Stimulated activated naive B cell treated with anti-CD40 and anti-IgM and Interleukin-4, amounts not matched to agents 10 μg/mL and 1 μg/mL and 100 μg/mL, for 72 hours (primary cell): ENCODE measurements at regions not wholly inside any gene's neighbourhood (a gene's known extent, or its start where the extent isn't known, plus 50 kb on each side); places are given as distances from the start of the nearest gene placed in this dataset.
A peak's percentile ranks its signal among the peaks of the same experiment; 100 is the strongest.

ENCODE experiments used
- ATAC-seq, 2 donors: fragments of 150-1000 bp; cut with Tn5 transposase; replicated peaks; 2 replicates each; pipeline ENCODE4 v1.10.0; 2021; ENCODE audit warnings: moderate library complexity in 1 of 2
- DNase-seq: peaks from one replicate; pipeline ENCODE4 v3.0.0; 2021
- H3K27ac Mint-ChIP-seq: one replicate; pipeline ENCODE4 v1.8.0; 2022; ENCODE audit warnings: mild to moderate bottlenecking, mixed read lengths
- H3K27me3 Mint-ChIP-seq, 2 donors: one replicate each; pipeline ENCODE4 v1.8.0; 2022; ENCODE audit warnings: mixed read lengths in 2 of 2
- H3K36me3 Mint-ChIP-seq, 2 donors: one replicate each; pipeline ENCODE4 v1.8.0; 2022; ENCODE audit warnings: mixed read lengths in 2 of 2, mild to moderate bottlenecking in 1 of 2
- H3K4me1 Mint-ChIP-seq, 2 donors: one replicate each; pipeline ENCODE4 v1.8.0; 2022; ENCODE audit warnings: mixed read lengths in 2 of 2, mild to moderate bottlenecking in 1 of 2
- H3K4me3 Mint-ChIP-seq, 2 donors: one replicate each; pipeline ENCODE4 v1.8.0; 2022; ENCODE audit warnings: mild to moderate bottlenecking in 2 of 2, mixed read lengths in 2 of 2, moderate library complexity in 1 of 2
- H3K9me3 Mint-ChIP-seq, 2 donors: one replicate each; pipeline ENCODE4 v1.8.0; 2022; ENCODE audit warnings: mixed read lengths in 2 of 2, mild to moderate bottlenecking in 1 of 2

GRCh38 chr1:73092383-73092782 lies 810.0 kb upstream of the NEGR1 start:
- Mint-ChIP-seq H3K9me3 (peaks cover 0 to 5% of the 10 kb centered on the region in 2 donors), H3K27me3 (no peaks in the 10 kb centered on the region), H3K36me3 (no peaks in the 10 kb centered on the region), H3K4me1 (no peaks in the 10 kb centered on the region), H3K27ac (no peak overlapping the region), H3K4me3 (no peak overlapping the region)
- DNase-seq = no peak
- ATAC-seq = no peak

- H3K9me3 Mint-ChIP-seq = peaks cover 3% of the 10 kb centered on the region in 2 donors
- H3K4me1 Mint-ChIP-seq = no peaks in the 10 kb centered on the region
- ATAC-seq = no peak
Observed at GRCh38 chr1:73066866-73067265, 784.5 kb upstream of the NEGR1 start.

GRCh38 chr1:73065339-73066041 lies 783.2 kb upstream of the NEGR1 start:
- H3K4me1 Mint-ChIP-seq = no peaks in the 10 kb centered on the region
- DNase-seq = no peak
- H3K4me3 Mint-ChIP-seq = no peak overlapping the region
- no peaks in the 10 kb centered on the region for H3K27me3 Mint-ChIP-seq
- ATAC-seq = no peak
- H3K9me3 Mint-ChIP-seq = peaks cover 8 to 13% of the 10 kb centered on the region in 2 donors
- no peaks in the 10 kb centered on the region for H3K36me3 Mint-ChIP-seq
- H3K27ac Mint-ChIP-seq = no peak overlapping the region

More at GRCh38 chr1:73066866-73067265, 784.5 kb upstream of the NEGR1 start:
- H3K4me3 Mint-ChIP-seq = no peak overlapping the region
- H3K27me3 Mint-ChIP-seq = no peaks in the 10 kb centered on the region
- no peaks in the 10 kb centered on the region for H3K36me3 Mint-ChIP-seq
- DNase-seq = no peak
- no peak overlapping the region for H3K27ac Mint-ChIP-seq

GRCh38 chr1:73056826-73057225 lies 774.5 kb upstream of the NEGR1 start:
- DNase-seq = no peak
- no peaks in the 10 kb centered on the region for H3K36me3 Mint-ChIP-seq
- H3K4me3 Mint-ChIP-seq = no peak overlapping the region
- H3K4me1 Mint-ChIP-seq = no peaks in the 10 kb centered on the region
- no peak for ATAC-seq
- H3K27me3 Mint-ChIP-seq = no peaks in the 10 kb centered on the region
- no peak overlapping the region for H3K27ac Mint-ChIP-seq
- peaks cover 5 to 14% of the 10 kb centered on the region in 2 donors for H3K9me3 Mint-ChIP-seq

- H3K36me3 Mint-ChIP-seq = no peaks in the 10 kb centered on the region
- H3K4me1 Mint-ChIP-seq = no peaks in the 10 kb centered on the region
- no peaks in the 10 kb centered on the region for H3K27me3 Mint-ChIP-seq
- DNase-seq = no peak
- no peak overlapping the region for H3K4me3 Mint-ChIP-seq
- no peak overlapping the region for H3K27ac Mint-ChIP-seq
- ATAC-seq = peak in 1 of 2 donors; percentile 33
- no peaks in the 10 kb centered on the region for H3K9me3 Mint-ChIP-seq
Observed at GRCh38 chr1:73044241-73045036, 762.1 kb upstream of the NEGR1 start.

- no peaks in the 10 kb centered on the region for H3K4me1 Mint-ChIP-seq
- no peak overlapping the region for H3K4me3 Mint-ChIP-seq
- no peaks in the 10 kb centered on the region for H3K9me3 Mint-ChIP-seq
- no peaks in the 10 kb centered on the region for H3K27me3 Mint-ChIP-seq
- H3K36me3 Mint-ChIP-seq = no peaks in the 10 kb centered on the region
- no peak overlapping the region for H3K27ac Mint-ChIP-seq
- DNase-seq (no peak), ATAC-seq (no peak)
Observed at GRCh38 chr1:73042403-73042802, 760.1 kb upstream of the NEGR1 start.

- H3K27me3 Mint-ChIP-seq = no peaks in the 10 kb centered on the region
- H3K27ac Mint-ChIP-seq = no peak overlapping the region
- H3K4me1 Mint-ChIP-seq = no peaks in the 10 kb centered on the region
- H3K9me3 Mint-ChIP-seq = no peaks in the 10 kb centered on the region
- no peak overlapping the region for H3K4me3 Mint-ChIP-seq
- DNase-seq = no peak
- H3K36me3 Mint-ChIP-seq = no peaks in the 10 kb centered on the region
- ATAC-seq = no peak
Observed at GRCh38 chr1:73040811-73041210, 758.5 kb upstream of the NEGR1 start.

GRCh38 chr1:73034271-73034670 lies 751.9 kb upstream of the NEGR1 start:
- Mint-ChIP-seq H3K27me3 (no peaks in the 10 kb centered on the region), H3K4me3 (no peak overlapping the region), H3K36me3 (no peaks in the 10 kb centered on the region), H3K27ac (no peak overlapping the region), H3K4me1 (no peaks in the 10 kb centered on the region), H3K9me3 (peaks cover 0 to 2% of the 10 kb centered on the region in 2 donors)
- no peak for ATAC-seq
- no peak for DNase-seq

GRCh38 chr1:73033640-73034039 lies 751.3 kb upstream of the NEGR1 start:
- Mint-ChIP-seq H3K27ac (no peak overlapping the region), H3K36me3 (no peaks in the 10 kb centered on the region), H3K27me3 (no peaks in the 10 kb centered on the region)

GRCh38 chr1:73029571-73029970 lies 747.2 kb upstream of the NEGR1 start:
- no peak overlapping the region for H3K27ac Mint-ChIP-seq
- no peaks in the 10 kb centered on the region for H3K36me3 Mint-ChIP-seq
- H3K4me1 Mint-ChIP-seq = no peaks in the 10 kb centered on the region
- DNase-seq (no peak), ATAC-seq (no peak)
- H3K9me3 Mint-ChIP-seq = peaks cover 0 to 2% of the 10 kb centered on the region in 2 donors
- H3K4me3 Mint-ChIP-seq = no peak overlapping the region
- H3K27me3 Mint-ChIP-seq = no peaks in the 10 kb centered on the region

More at GRCh38 chr1:73033640-73034039, 751.3 kb upstream of the NEGR1 start:
- Mint-ChIP-seq H3K9me3 (peaks cover 0 to 2% of the 10 kb centered on the region in 2 donors), H3K4me3 (no peak overlapping the region), H3K4me1 (no peaks in the 10 kb centered on the region)
- no peak for ATAC-seq
- no peak for DNase-seq

GRCh38 chr1:73026114-73026513 lies 743.8 kb upstream of the NEGR1 start:
- no peak for DNase-seq
- Mint-ChIP-seq H3K27me3 (no peaks in the 10 kb centered on the region), H3K4me1 (no peaks in the 10 kb centered on the region)

GRCh38 chr1:73009938-73010337 lies 727.6 kb upstream of the NEGR1 start:
- H3K27ac Mint-ChIP-seq = no peak overlapping the region
- DNase-seq = no peak
- no peaks in the 10 kb centered on the region for H3K27me3 Mint-ChIP-seq
- no peak overlapping the region for H3K4me3 Mint-ChIP-seq
- H3K4me1 Mint-ChIP-seq = no peaks in the 10 kb centered on the region
- no peaks in the 10 kb centered on the region for H3K36me3 Mint-ChIP-seq
- ATAC-seq = no peak
- H3K9me3 Mint-ChIP-seq = peaks cover 0 to 4% of the 10 kb centered on the region in 2 donors

More at GRCh38 chr1:73026114-73026513, 743.8 kb upstream of the NEGR1 start:
- Mint-ChIP-seq H3K36me3 (no peaks in the 10 kb centered on the region), H3K9me3 (no peaks in the 10 kb centered on the region), H3K27ac (no peak overlapping the region), H3K4me3 (no peak overlapping the region)
- no peak for ATAC-seq

GRCh38 chr1:73009311-73009710 lies 727.0 kb upstream of the NEGR1 start:
- Mint-ChIP-seq H3K36me3 (no peaks in the 10 kb centered on the region), H3K27me3 (no peaks in the 10 kb centered on the region), H3K9me3 (peaks cover 0 to 4% of the 10 kb centered on the region in 2 donors), H3K27ac (no peak overlapping the region), H3K4me3 (no peak overlapping the region), H3K4me1 (no peaks in the 10 kb centered on the region)
- DNase-seq (no peak), ATAC-seq (no peak)

GRCh38 chr1:72997624-72998023 lies 715.3 kb upstream of the NEGR1 start:
- Mint-ChIP-seq H3K4me1 (no peaks in the 10 kb centered on the region), H3K36me3 (no peaks in the 10 kb centered on the region), H3K9me3 (peaks cover 3 to 8% of the 10 kb centered on the region in 2 donors), H3K27me3 (no peaks in the 10 kb centered on the region), H3K27ac (no peak overlapping the region), H3K4me3 (no peak overlapping the region)
- ATAC-seq = no peak
- no peak for DNase-seq

GRCh38 chr1:72997041-72997440 lies 714.7 kb upstream of the NEGR1 start:
- DNase-seq = no peak
- Mint-ChIP-seq H3K4me3 (no peak overlapping the region), H3K27me3 (no peaks in the 10 kb centered on the region), H3K27ac (no peak overlapping the region), H3K36me3 (no peaks in the 10 kb centered on the region), H3K4me1 (no peaks in the 10 kb centered on the region), H3K9me3 (peaks cover 3 to 9% of the 10 kb centered on the region in 2 donors)
- no peak for ATAC-seq
